ENCODE measurements at regions not wholly inside any gene's neighbourhood (a gene's known extent, or its start where the extent isn't known, plus 50 kb on each side); places are given as distances from the start of the nearest gene placed in this dataset.

GRCh38 chr11:109933126-109933525, 160.1 kb upstream of the ZC3H12C start:
- TF ChIP-seq EZH2 (optimal IDR thresholded peaks at IDR 0.05; ENCODE audit: low read depth, low read length), result no peak
- no peak for TF ChIP-seq EZH2phosphoT487 (IDR thresholded peaks at IDR 0.05; ENCODE audit: low read length)
